ENCODE measurements at regions not wholly inside any gene's neighbourhood (a gene's known extent, or its start where the extent isn't known, plus 50 kb on each side); places are given as distances from the start of the nearest gene placed in this dataset.

- 34% methylated on average over 2 of the region's 3 CpGs for WGBS (ENCODE audit: insufficient coverage)
- no peak overlapping the region for H3K4me3 ChIP-seq (ENCODE audit: low read length)
- no peaks in the 10 kb centered on the region for H3K9me3 ChIP-seq (replicated peaks; ENCODE audit: control insufficient read depth, low read depth, low read length)
- no peaks in the 10 kb centered on the region for H3K27me3 ChIP-seq (ENCODE audit: control insufficient read depth, insufficient read depth, low read length)
- H3K4me1 ChIP-seq (ENCODE audit: control insufficient read depth, insufficient read depth, low read length) = no peaks in the 10 kb centered on the region
- H3K27ac ChIP-seq (ENCODE audit: low read length) = no peak overlapping the region
- no peaks in the 10 kb centered on the region for H3K36me3 ChIP-seq (ENCODE audit: control insufficient read depth, insufficient read depth, low read length)
- no peak for DNase-seq
Measured at GRCh38 chr3:66709532-66709931, 208.7 kb upstream of the LRIG1 start.

DNA sequence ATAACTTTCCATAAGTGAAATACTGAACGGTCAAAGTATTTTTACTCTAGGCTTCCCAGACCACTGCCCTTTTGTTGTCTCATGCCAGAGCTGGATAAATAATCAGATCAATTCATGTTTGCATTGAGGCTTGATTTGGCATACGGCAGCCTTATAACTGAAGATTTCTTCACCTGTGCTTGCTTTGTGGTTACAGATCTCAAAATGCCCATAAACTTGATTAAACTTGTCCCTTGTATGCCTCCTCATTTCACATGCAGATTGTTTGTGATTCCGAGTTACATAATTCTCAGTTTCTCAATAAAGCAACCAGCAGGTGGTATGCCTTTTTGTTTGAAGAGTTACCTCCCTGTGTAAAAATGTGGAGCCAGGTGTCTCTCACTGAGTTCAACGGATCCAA is 211.4 kb upstream of the LRIG1 start:
- no peak for DNase-seq
- Histone ChIP-seq H3K9me3 (replicated peaks; ENCODE audit: control insufficient read depth, low read depth, low read length) (no peaks in the 10 kb centered on the region), H3K27ac (ENCODE audit: low read length) (no peak overlapping the region), H3K4me3 (ENCODE audit: low read length) (no peak overlapping the region), H3K27me3 (ENCODE audit: control insufficient read depth, insufficient read depth, low read length) (no peaks in the 10 kb centered on the region), H3K36me3 (ENCODE audit: control insufficient read depth, insufficient read depth, low read length) (no peaks in the 10 kb centered on the region), H3K4me1 (ENCODE audit: control insufficient read depth, insufficient read depth, low read length) (no peaks in the 10 kb centered on the region)
- 90% methylated on average over 1 of the region's 4 CpGs for WGBS (ENCODE audit: insufficient coverage)

GRCh38 chr3:66713921-66714320 is 213.1 kb upstream of the LRIG1 start:
- no peaks in the 10 kb centered on the region for H3K9me3 ChIP-seq (replicated peaks; ENCODE audit: control insufficient read depth, low read depth, low read length)

DNA sequence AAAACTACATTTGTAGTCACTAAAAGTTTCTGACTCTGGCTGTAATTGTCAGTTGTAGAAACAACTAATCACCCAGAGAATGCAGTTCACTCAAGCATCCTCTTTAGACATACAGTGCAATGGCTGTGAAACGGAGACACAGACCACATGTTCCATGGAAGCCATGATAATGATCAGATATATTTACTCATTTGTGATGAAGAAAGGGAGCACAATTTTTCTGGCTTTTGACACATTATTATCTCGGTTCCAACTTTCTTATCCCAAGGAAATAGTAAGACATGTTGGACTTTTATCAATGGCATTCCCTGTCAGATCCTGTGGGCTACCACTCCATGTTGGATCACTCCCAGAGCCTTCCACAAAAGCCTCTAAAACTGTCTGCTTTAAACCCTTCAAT is 215.0 kb upstream of the LRIG1 start:
- H3K27ac ChIP-seq (ENCODE audit: low read length) = no peak overlapping the region
- 60% methylated on average over 1 of the region's 2 CpGs for WGBS (ENCODE audit: insufficient coverage)
- H3K36me3 ChIP-seq (ENCODE audit: control insufficient read depth, insufficient read depth, low read length) = no peaks in the 10 kb centered on the region
- H3K4me3 ChIP-seq (ENCODE audit: low read length) = no peak overlapping the region
- DNase-seq = no peak
- H3K9me3 ChIP-seq (replicated peaks; ENCODE audit: control insufficient read depth, low read depth, low read length) = no peaks in the 10 kb centered on the region
- H3K4me1 ChIP-seq (ENCODE audit: control insufficient read depth, insufficient read depth, low read length) = no peaks in the 10 kb centered on the region
- H3K27me3 ChIP-seq (ENCODE audit: control insufficient read depth, insufficient read depth, low read length) = no peaks in the 10 kb centered on the region

More at GRCh38 chr3:66713921-66714320, 213.1 kb upstream of the LRIG1 start:
- no peak overlapping the region for H3K4me3 ChIP-seq (ENCODE audit: low read length)
- no peaks in the 10 kb centered on the region for H3K4me1 ChIP-seq (ENCODE audit: control insufficient read depth, insufficient read depth, low read length)
- no peaks in the 10 kb centered on the region for H3K27me3 ChIP-seq (ENCODE audit: control insufficient read depth, insufficient read depth, low read length)
- no peaks in the 10 kb centered on the region for H3K36me3 ChIP-seq (ENCODE audit: control insufficient read depth, insufficient read depth, low read length)
- no peak for DNase-seq
- no peak overlapping the region for H3K27ac ChIP-seq (ENCODE audit: low read length)
- no CpG with 5 or more reads among the region's 2 CpGs for WGBS (ENCODE audit: insufficient coverage)

DNA sequence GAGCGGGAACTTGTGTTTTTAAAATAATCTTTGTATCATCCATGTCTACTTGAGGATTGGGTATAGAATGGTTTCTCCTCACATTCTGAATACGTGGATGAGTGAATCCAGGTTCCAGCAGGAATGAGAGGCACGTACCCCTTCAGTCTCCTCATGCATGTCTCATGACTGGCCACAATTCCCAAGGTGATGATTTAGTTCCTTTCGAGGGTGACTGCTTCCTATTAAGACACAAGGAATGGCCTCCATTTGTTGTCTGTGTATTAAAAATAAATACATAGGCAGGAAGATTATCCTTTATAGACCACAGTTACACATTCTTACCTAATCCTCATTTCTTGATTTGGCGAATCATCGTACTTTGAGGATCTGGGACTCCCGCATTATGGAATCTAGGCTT is 217.0 kb upstream of the LRIG1 start:
- Histone ChIP-seq H3K4me3 (ENCODE audit: low read length) (no peak overlapping the region), H3K36me3 (ENCODE audit: control insufficient read depth, insufficient read depth, low read length) (no peaks in the 10 kb centered on the region), H3K27me3 (ENCODE audit: control insufficient read depth, insufficient read depth, low read length) (no peaks in the 10 kb centered on the region), H3K9me3 (replicated peaks; ENCODE audit: control insufficient read depth, low read depth, low read length) (no peaks in the 10 kb centered on the region), H3K4me1 (ENCODE audit: control insufficient read depth, insufficient read depth, low read length) (no peaks in the 10 kb centered on the region), H3K27ac (ENCODE audit: low read length) (no peak overlapping the region)
- DNase-seq = no peak
- WGBS (ENCODE audit: insufficient coverage) = 100% methylated on average over 1 of the region's 7 CpGs

- no peak for DNase-seq
- Histone ChIP-seq H3K9me3 (replicated peaks; ENCODE audit: control insufficient read depth, low read depth, low read length) (no peaks in the 10 kb centered on the region), H3K36me3 (ENCODE audit: control insufficient read depth, insufficient read depth, low read length) (no peaks in the 10 kb centered on the region), H3K27ac (ENCODE audit: low read length) (no peak overlapping the region), H3K4me1 (ENCODE audit: control insufficient read depth, insufficient read depth, low read length) (no peaks in the 10 kb centered on the region), H3K27me3 (ENCODE audit: control insufficient read depth, insufficient read depth, low read length) (no peaks in the 10 kb centered on the region), H3K4me3 (ENCODE audit: low read length) (no peak overlapping the region)
- 79% methylated on average over 4 of the region's 6 CpGs for WGBS (ENCODE audit: insufficient coverage)
Measured at GRCh38 chr3:66719796-66720356, 219.1 kb upstream of the LRIG1 start.

DNA sequence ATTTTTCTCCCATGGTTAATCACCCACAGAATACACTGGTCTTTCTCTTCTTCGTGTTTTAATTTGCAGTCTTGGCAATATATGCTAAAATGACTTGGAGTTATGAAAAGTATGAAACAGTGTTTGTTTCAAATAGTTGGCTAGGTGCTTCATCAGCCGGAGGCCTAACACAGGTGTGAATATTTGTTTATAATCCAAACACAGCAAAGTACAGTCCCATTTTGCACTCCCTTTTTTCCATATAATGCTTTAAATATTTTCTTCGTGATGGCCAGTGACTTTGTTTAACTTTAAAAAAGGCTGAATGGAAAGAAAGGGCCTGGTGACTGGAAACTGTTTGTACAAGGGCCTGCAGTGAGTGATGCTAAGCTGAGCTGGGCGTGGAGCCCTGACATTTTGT is 219.7 kb upstream of the LRIG1 start:
- no peak for DNase-seq
- no peaks in the 10 kb centered on the region for H3K4me1 ChIP-seq (ENCODE audit: control insufficient read depth, insufficient read depth, low read length)
- H3K36me3 ChIP-seq (ENCODE audit: control insufficient read depth, insufficient read depth, low read length) = no peaks in the 10 kb centered on the region
- WGBS (ENCODE audit: insufficient coverage) = no CpG with 5 or more reads among the region's 4 CpGs
- no peak overlapping the region for H3K27ac ChIP-seq (ENCODE audit: low read length)
- H3K9me3 ChIP-seq (replicated peaks; ENCODE audit: control insufficient read depth, low read depth, low read length) = no peaks in the 10 kb centered on the region
- H3K4me3 ChIP-seq (ENCODE audit: low read length) = no peak overlapping the region
- no peaks in the 10 kb centered on the region for H3K27me3 ChIP-seq (ENCODE audit: control insufficient read depth, insufficient read depth, low read length)

DNA sequence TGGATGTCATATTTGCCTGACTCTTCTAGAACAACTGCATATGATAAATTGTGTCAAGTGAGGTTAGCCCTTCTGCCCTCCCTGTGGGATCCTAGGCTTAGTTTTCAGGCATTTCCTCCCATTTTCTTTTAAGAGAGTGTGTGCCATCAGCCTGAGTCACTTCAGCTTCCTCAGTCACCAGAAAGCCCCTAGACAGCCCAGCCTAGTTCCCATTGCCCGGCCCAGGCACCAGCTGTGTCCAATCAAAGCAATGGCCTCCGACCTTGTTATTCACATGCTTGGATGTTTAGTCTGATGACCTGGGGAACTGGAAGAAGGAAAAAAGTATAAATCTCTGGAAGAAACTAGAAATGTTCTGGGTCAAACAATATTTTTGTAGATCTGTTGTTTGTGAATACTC is 221.9 kb upstream of the LRIG1 start:
- no peaks in the 10 kb centered on the region for H3K9me3 ChIP-seq (replicated peaks; ENCODE audit: control insufficient read depth, low read depth, low read length)
- H3K4me3 ChIP-seq (ENCODE audit: low read length) = no peak overlapping the region
- H3K27ac ChIP-seq (ENCODE audit: low read length) = no peak overlapping the region
- no peaks in the 10 kb centered on the region for H3K27me3 ChIP-seq (ENCODE audit: control insufficient read depth, insufficient read depth, low read length)
- DNase-seq = no peak
- WGBS (ENCODE audit: insufficient coverage) = 14% methylated on average over 1 of the region's 2 CpGs
- H3K4me1 ChIP-seq (ENCODE audit: control insufficient read depth, insufficient read depth, low read length) = no peaks in the 10 kb centered on the region
- H3K36me3 ChIP-seq (ENCODE audit: control insufficient read depth, insufficient read depth, low read length) = no peaks in the 10 kb centered on the region

GRCh38 chr3:66723231-66723630 is 222.4 kb upstream of the LRIG1 start:
- Histone ChIP-seq H3K36me3 (ENCODE audit: control insufficient read depth, insufficient read depth, low read length) (no peaks in the 10 kb centered on the region), H3K9me3 (replicated peaks; ENCODE audit: control insufficient read depth, low read depth, low read length) (no peaks in the 10 kb centered on the region)

DNA sequence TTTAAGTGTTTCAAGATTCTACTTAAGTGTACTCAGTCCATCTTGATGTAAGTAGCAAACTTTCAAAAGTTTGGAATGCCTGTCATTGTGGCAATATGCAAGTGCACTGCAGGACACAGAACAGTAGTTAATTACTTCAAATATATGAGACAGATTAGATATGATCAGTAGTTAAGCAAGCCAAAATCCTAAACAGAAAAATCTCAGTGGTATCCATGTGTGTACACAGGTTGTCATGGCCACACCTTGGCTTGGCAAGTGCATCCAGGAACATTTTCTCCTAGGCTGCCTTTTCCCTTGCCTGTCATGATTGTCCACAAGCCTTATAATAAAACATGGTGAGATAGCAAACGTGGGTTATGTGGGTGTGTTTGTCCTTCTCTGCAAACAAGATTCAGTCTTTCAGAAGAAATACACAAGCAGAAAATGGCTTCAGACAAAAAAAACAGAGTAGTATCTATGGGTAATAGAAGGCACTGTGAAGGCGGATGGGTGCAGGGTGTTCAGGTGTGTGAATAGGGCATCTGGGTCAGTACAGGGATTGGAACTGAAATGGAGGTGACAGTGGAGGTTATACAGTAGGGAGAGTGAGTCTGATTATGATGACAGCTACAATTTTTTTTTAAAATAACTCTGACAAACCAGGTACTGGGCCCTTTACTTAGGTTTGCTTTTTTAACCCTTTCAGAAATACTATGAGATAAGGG is 229.0 kb upstream of the LRIG1 start:
- H3K27me3 ChIP-seq (ENCODE audit: control insufficient read depth, insufficient read depth, low read length) = no peaks in the 10 kb centered on the region
- DNase-seq = no peak
- H3K36me3 ChIP-seq (ENCODE audit: control insufficient read depth, insufficient read depth, low read length) = no peaks in the 10 kb centered on the region
- no peak overlapping the region for H3K27ac ChIP-seq (ENCODE audit: low read length)
- H3K4me3 ChIP-seq (ENCODE audit: low read length) = no peak overlapping the region
- no peaks in the 10 kb centered on the region for H3K4me1 ChIP-seq (ENCODE audit: control insufficient read depth, insufficient read depth, low read length)
- 86% methylated on average over 1 of the region's 2 CpGs for WGBS (ENCODE audit: insufficient coverage)
- H3K9me3 ChIP-seq (replicated peaks; ENCODE audit: control insufficient read depth, low read depth, low read length) = no peaks in the 10 kb centered on the region

More at GRCh38 chr3:66723231-66723630, 222.4 kb upstream of the LRIG1 start:
- H3K4me1 ChIP-seq (ENCODE audit: control insufficient read depth, insufficient read depth, low read length) = no peaks in the 10 kb centered on the region
- H3K27ac ChIP-seq (ENCODE audit: low read length) = no peak overlapping the region
- no peak overlapping the region for H3K4me3 ChIP-seq (ENCODE audit: low read length)
- H3K27me3 ChIP-seq (ENCODE audit: control insufficient read depth, insufficient read depth, low read length) = no peaks in the 10 kb centered on the region
- no peak for DNase-seq

All from muscle of leg (tissue), 3 donors.